Muscle of leg (tissue), 3 donors: ENCODE measurements at regions not wholly inside any gene's neighbourhood (a gene's known extent, or its start where the extent isn't known, plus 50 kb on each side); places are given as distances from the start of the nearest gene placed in this dataset.

Experiments used
- DNase-seq: peaks from one replicate; pipeline ENCODE4 v3.0.0; 2013
- H3K27ac ChIP-seq: one replicate; pipeline ENCODE4 v1.5.1; 2013; ENCODE audit warnings: mild to moderate bottlenecking, low read length, control low read depth
- H3K27me3 ChIP-seq: one replicate; pipeline ENCODE4 v1.6.1; 2013; ENCODE audit warnings: low read length; ENCODE audit not compliant: control insufficient read depth, insufficient read depth
- H3K36me3 ChIP-seq: one replicate; pipeline ENCODE4 v1.6.1; 2013; ENCODE audit warnings: low read length; ENCODE audit not compliant: control insufficient read depth, insufficient read depth
- H3K4me1 ChIP-seq: one replicate; pipeline ENCODE4 v1.6.1; 2013; ENCODE audit warnings: low read length; ENCODE audit not compliant: control insufficient read depth, insufficient read depth
- H3K4me3 ChIP-seq: one replicate; pipeline ENCODE4 v1.5.1; 2013; ENCODE audit warnings: low read length, control low read depth
- H3K9me3 ChIP-seq: replicated peaks from 2 replicates; pipeline ENCODE4 v1.6.1; 2013; ENCODE audit warnings: low read depth, low read length; ENCODE audit not compliant: control insufficient read depth
- WGBS: methylation state at CpG from one replicate; pipeline ENCODE4 v1.1.5; 2013; ENCODE audit warnings: missing lambda C conversion rate; ENCODE audit not compliant: insufficient coverage; 5-methylcytosine and 5-hydroxymethylcytosine counted together

DNA sequence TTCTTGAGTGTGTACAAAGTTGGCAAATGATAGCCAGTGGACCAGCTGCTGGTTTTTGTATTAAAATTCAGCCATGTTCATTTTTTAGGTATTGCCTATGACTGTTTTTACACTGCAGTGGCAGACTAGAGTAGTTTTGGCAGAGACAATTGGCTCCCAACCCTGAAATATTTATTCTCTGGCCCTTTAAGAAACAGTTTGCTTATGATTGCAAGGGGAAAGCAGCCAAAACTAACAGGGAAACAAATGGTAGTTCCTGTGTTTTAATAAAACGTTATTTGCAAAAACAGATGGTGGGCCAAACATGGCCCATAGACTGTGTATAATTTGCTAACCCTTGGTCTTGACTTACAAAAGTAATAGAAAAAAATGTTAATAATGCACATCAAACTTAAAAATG is 110.2 kb downstream of the ALX1 start:
- Histone ChIP-seq H3K36me3 (no peaks in the 10 kb centered on the region), H3K4me3 (no peak overlapping the region), H3K9me3 (no peaks in the 10 kb centered on the region), H3K27ac (no peak overlapping the region), H3K27me3 (no peaks in the 10 kb centered on the region), H3K4me1 (no peaks in the 10 kb centered on the region)
- WGBS = no CpG with 5 or more reads among the region's 1 CpG
- peak; percentile 3 for DNase-seq

DNA sequence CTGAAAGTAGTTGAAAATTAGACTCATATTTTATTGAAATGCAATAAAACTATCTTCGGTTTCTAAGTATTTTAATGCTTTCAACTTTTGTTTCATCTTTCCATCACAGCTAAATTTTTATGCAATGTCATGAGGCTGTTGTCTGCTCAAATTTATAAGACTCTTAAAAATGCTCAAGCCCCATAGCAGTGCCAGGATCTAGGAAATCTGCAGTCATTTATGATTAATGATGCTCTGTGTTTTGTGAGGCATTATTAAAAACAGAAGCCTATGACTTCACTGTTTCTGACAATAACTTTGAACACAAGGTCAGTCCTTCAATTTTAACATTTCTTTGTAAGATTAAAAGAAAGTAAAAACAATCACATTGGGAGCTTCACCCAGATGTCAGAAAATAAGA is 112.5 kb downstream of the ALX1 start:
- no peak for DNase-seq
- no peaks in the 10 kb centered on the region for H3K9me3 ChIP-seq
- no peaks in the 10 kb centered on the region for H3K4me1 ChIP-seq
- no peak overlapping the region for H3K4me3 ChIP-seq
- H3K27me3 ChIP-seq = no peaks in the 10 kb centered on the region
- no peaks in the 10 kb centered on the region for H3K36me3 ChIP-seq
- WGBS = no CpG with 5 or more reads among the region's 1 CpG
- H3K27ac ChIP-seq = no peak overlapping the region

DNA sequence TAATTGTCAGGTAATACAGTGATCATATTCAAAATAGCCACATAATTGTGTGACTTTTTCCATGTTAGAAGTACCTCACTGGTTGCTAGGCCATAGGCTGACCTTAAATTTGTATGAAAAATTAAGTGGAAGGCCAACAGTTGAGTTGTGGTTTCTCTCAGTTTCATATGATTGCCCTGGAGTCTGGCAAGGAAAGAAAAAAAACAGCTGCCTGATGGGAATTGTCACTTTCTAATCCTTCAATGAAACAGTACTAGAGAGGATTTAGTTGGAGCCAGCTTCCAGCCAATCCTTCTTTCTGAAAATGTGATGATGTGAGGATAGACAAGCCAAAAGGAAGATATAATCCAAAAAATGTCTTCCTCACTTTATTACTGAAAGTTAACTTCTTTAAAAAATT is 113.6 kb downstream of the ALX1 start:
- Histone ChIP-seq H3K27me3 (no peaks in the 10 kb centered on the region), H3K4me1 (no peaks in the 10 kb centered on the region), H3K9me3 (no peaks in the 10 kb centered on the region), H3K4me3 (no peak overlapping the region), H3K27ac (no peak overlapping the region), H3K36me3 (no peaks in the 10 kb centered on the region)
- no peak for DNase-seq

DNA sequence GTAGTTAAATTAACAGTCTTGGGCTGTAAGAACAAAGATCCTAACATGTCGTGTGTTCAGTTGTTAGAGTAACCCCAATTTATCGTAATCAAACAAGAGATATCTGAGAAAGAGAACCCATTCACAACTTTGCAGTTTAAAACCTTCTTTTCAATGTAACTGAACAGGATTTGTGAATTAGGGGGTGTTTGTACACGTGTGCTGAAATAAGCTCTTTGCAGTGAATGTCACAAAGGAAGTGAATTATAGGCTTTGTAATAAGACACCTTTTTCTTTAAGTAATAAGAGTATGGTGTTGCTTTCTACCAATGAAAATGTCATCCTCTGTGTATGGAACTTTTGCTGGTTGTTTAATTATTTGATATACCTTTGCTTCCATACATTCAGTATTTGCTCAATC is 114.0 kb downstream of the ALX1 start:
- Histone ChIP-seq H3K27ac (no peak overlapping the region), H3K27me3 (no peaks in the 10 kb centered on the region), H3K36me3 (no peaks in the 10 kb centered on the region), H3K4me3 (no peak overlapping the region), H3K4me1 (no peaks in the 10 kb centered on the region), H3K9me3 (no peaks in the 10 kb centered on the region)
- no CpG with 5 or more reads among the region's 3 CpGs for WGBS
- DNase-seq = no peak

DNA sequence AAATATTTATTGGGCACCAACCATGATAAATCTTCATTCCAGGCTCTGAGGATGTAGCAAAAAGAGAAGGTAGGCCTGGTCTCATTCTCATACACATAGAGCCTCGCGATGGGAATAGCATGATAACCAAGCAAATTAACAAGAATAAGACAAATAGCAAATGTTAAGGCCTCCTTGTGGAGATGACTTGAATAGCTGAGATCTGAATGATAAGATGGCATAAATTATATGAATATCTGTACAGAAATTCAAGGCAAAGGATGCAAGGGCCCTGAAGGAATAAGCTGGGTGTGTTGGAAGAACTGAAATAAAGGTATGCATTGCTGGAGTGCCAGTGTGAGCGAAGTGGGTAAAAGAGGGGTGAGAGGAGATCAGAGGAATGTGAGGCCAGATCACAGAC is 114.8 kb downstream of the ALX1 start:
- DNase-seq = no peak
- no peaks in the 10 kb centered on the region for H3K9me3 ChIP-seq
- no peaks in the 10 kb centered on the region for H3K36me3 ChIP-seq
- H3K27ac ChIP-seq = no peak overlapping the region
- no peaks in the 10 kb centered on the region for H3K27me3 ChIP-seq
- WGBS = 83% methylated on average over 1 of the region's 3 CpGs
- H3K4me3 ChIP-seq = no peak overlapping the region
- H3K4me1 ChIP-seq = no peaks in the 10 kb centered on the region

DNA sequence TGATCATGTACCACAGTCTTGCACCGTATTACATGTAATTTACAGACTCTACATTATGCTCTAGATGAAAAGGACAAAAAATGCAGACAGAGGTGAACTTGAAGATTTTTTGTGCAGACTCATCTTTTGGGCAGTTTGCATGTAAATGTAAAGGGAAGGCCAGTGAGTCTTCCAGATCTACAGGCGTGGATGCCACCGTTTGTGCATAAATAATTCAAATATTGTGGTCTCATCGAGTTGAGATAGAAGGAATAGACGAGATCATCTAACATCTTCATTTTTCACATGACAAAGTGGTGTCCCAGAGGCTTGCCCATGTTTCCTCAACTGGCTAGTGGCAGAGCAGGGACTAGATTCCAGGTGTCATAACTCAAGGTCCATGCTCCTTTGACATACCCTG is 125.2 kb downstream of the ALX1 start:
- H3K9me3 ChIP-seq = no peaks in the 10 kb centered on the region
- DNase-seq = no peak
- no peak overlapping the region for H3K4me3 ChIP-seq
- no peaks in the 10 kb centered on the region for H3K4me1 ChIP-seq
- no peak overlapping the region for H3K27ac ChIP-seq
- no peaks in the 10 kb centered on the region for H3K27me3 ChIP-seq
- WGBS = 67% methylated on average over 1 of the region's 5 CpGs
- no peaks in the 10 kb centered on the region for H3K36me3 ChIP-seq

DNA sequence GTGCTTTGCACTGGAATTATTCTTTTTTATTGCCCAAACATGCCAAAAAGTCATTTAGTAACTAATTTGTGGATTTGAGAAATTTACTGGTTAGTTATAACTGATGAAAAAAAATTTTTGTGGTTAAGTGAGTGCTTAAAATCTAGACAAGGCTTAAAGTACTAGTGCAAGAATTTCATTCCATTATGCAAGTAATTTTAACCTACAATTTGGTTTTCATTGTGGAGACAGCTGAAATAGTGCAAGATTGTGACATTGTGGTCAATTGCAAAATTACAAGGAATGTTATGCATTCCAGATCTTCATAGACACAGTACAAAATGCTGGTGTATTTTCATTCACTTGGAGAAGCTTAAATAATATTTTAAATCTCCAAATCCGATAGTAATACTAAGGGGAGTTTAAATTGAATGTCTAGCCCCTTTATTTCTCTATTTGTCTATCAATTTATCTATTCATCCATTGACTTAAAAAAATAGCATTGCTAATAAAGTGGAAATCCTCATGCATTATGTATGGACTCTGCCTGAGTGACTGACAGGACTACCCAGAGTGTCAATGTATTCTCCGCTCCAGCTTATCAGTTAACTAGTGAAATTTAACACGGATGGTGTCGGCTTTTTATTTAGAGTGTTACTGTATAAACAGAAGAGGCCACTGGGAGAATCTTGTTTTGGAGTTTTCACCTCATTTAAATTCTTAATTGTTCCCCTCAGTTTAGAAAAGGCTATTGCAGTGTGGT is 125.9 kb downstream of the ALX1 start:
- no peaks in the 10 kb centered on the region for H3K36me3 ChIP-seq
- no peak for DNase-seq
- H3K27me3 ChIP-seq = no peaks in the 10 kb centered on the region
- WGBS = no CpG with 5 or more reads among the region's 4 CpGs
- H3K27ac ChIP-seq = no peak overlapping the region
- H3K9me3 ChIP-seq = no peaks in the 10 kb centered on the region
- H3K4me1 ChIP-seq = no peaks in the 10 kb centered on the region
- no peak overlapping the region for H3K4me3 ChIP-seq

DNA sequence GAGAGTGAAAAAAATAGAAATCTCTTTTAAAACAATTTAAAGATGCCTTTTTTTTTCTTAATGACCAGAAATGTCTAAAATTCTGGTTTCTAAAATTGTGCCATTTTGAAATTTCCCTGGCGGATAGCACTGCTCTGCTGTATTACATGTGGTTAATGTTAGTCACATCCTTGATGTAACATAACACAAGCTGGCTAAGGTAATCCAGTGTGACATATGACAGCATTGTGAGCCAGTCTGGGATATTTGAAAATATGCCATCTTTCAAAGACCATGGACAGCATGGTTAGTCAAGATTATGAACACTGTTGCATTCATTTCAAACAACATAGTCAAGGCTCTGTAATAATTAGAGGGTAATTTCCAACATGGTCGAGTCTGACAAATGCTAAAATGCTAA is 133.2 kb downstream of the ALX1 start:
- Histone ChIP-seq H3K4me1 (no peaks in the 10 kb centered on the region), H3K4me3 (no peak overlapping the region), H3K9me3 (no peaks in the 10 kb centered on the region), H3K27me3 (no peaks in the 10 kb centered on the region), H3K27ac (no peak overlapping the region), H3K36me3 (no peaks in the 10 kb centered on the region)
- WGBS = no CpG with 5 or more reads among the region's 2 CpGs
- DNase-seq = no peak

DNA sequence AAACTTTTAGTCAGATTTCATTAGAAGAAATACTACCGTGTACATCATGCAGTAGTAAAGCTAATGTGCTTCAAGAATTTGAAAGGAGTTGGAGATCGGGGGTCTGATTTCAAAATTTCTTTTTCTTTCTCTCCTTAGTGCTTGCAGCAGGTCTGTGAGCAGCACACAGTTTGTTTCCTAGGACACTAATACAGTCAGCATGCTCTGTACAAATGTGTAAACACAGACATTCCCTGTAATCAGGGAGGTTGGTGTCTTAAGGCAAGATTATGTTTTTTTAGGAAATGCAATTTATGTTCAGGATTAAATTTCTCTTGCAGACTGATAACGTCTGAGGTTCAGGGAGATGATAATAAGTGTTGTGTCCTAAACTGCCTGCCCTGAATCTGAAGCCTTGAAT is 142.7 kb downstream of the ALX1 start:
- no peak overlapping the region for H3K27ac ChIP-seq
- no CpG with 5 or more reads among the region's 3 CpGs for WGBS
- H3K9me3 ChIP-seq = no peaks in the 10 kb centered on the region
- no peaks in the 10 kb centered on the region for H3K36me3 ChIP-seq
- no peaks in the 10 kb centered on the region for H3K4me1 ChIP-seq
- DNase-seq = no peak
- no peaks in the 10 kb centered on the region for H3K27me3 ChIP-seq
- H3K4me3 ChIP-seq = no peak overlapping the region

DNA sequence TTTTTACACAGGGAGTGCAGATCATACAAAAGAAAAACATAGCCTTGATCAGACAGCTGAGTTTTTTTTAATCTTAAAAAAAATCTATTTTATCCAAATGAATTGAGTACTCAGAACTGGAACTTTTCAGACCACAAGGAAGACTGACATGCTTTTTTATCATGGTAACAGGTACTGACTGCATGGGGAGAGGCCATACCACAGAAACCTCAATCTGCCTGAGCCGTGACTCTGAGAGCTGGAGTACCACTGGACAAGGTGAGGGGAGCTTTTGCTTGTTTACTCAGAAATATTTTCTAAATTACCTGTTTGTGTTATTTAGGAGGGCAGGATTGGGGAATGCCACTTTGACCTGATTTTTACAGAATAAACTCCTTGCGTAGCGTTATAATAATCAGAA is 143.9 kb downstream of the ALX1 start:
- no peaks in the 10 kb centered on the region for H3K9me3 ChIP-seq
- no CpG with 5 or more reads among the region's 3 CpGs for WGBS
- no peaks in the 10 kb centered on the region for H3K27me3 ChIP-seq
- no peak for DNase-seq
- H3K4me3 ChIP-seq = no peak overlapping the region
- peak overlapping the region; percentile 22 for H3K27ac ChIP-seq
- H3K36me3 ChIP-seq = no peaks in the 10 kb centered on the region
- no peaks in the 10 kb centered on the region for H3K4me1 ChIP-seq
